MM.1S (cell line): ENCODE measurements at regions not wholly inside any gene's neighbourhood (a gene's known extent, or its start where the extent isn't known, plus 50 kb on each side); places are given as distances from the start of the nearest gene placed in this dataset.

Source experiments
- EZH2phosphoT487 ChIP-seq: fragments of 300-600 bp; sonication (generic); IDR thresholded peaks from 2 replicates; pipeline ENCODE4 v1.6.1; 2018; ENCODE audit warnings: antibody characterized with exemption, low read length
- TF ChIP-seq, protein P1 (sequence below): fragments of 300-600 bp; sonication (generic); IDR thresholded peaks from 2 replicates; pipeline ENCODE4 v1.5.1; 2016; ENCODE audit warnings: antibody characterized with exemption, low read length, mixed read lengths

DNA sequence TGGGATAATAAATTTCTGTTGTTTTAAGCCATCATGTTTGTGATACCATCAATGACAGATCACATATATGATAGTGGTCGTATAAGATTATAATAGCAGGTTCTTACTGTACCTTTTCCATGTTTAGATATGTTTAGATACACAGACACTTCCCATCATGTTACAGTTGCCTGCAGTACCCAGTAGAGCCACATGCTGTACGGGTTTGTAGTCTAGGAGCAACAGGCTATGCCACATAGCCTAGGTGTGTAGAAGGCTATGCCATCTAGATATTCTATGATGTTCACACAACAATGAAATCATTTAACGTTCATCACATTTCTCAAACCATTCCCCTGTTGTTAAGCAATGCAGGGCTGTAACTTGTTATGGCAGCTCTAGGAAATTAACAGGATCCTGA, 132.9 kb upstream of the SH3BP4 start:
- TF ChIP-seq, protein P1, sequence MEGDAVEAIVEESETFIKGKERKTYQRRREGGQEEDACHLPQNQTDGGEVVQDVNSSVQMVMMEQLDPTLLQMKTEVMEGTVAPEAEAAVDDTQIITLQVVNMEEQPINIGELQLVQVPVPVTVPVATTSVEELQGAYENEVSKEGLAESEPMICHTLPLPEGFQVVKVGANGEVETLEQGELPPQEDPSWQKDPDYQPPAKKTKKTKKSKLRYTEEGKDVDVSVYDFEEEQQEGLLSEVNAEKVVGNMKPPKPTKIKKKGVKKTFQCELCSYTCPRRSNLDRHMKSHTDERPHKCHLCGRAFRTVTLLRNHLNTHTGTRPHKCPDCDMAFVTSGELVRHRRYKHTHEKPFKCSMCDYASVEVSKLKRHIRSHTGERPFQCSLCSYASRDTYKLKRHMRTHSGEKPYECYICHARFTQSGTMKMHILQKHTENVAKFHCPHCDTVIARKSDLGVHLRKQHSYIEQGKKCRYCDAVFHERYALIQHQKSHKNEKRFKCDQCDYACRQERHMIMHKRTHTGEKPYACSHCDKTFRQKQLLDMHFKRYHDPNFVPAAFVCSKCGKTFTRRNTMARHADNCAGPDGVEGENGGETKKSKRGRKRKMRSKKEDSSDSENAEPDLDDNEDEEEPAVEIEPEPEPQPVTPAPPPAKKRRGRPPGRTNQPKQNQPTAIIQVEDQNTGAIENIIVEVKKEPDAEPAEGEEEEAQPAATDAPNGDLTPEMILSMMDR = no peak
- no peak for TF ChIP-seq EZH2phosphoT487
